B cell (primary cell): ENCODE measurements at regions not wholly inside any gene's neighbourhood (a gene's known extent, or its start where the extent isn't known, plus 50 kb on each side); places are given as distances from the start of the nearest gene placed in this dataset.

Experiments used
- ATAC-seq: fragments of 200-7000 bp; cut with Tn5 transposase; one replicate; pipeline ENCODE4 v1.10.0; 2021; ENCODE audit warnings: low read depth, mild to moderate bottlenecking, moderate number of reproducible peaks, moderate library complexity
- CTCF ChIA-PET: fragments of 350-600 bp; sonication (Branson Sonifier 250); formaldehyde crosslinking; loops from one replicate; lab custom pipeline; 2021; ENCODE audit warnings: antibody characterized with exemption, inconsistent platforms; lab: Charles Lee
- POLR2A ChIA-PET: fragments of 350-600 bp; sonication (Branson Sonifier 250); formaldehyde crosslinking; loops from one replicate; lab custom pipeline; 2021; ENCODE audit warnings: antibody characterized with exemption; lab: Charles Lee
- DNase-seq: peaks from one replicate; pipeline ENCODE4 v3.0.0; 2013
- H2AFZ ChIP-seq: 2 replicates; pipeline ENCODE4 v1.6.1; 2012; ENCODE audit warnings: mild to moderate bottlenecking, low read depth, low read length; ENCODE audit not compliant: insufficient read depth, poor library complexity, severe bottlenecking
- H3K27ac ChIP-seq, 2 donors: 1 replicate in 1 of 2; 2 replicates in 1 of 2; pipeline ENCODE4 v1.5.1; 2012 to 2013; ENCODE audit warnings: low read length in 2 of 2, mild to moderate bottlenecking in 2 of 2, moderate library complexity in 1 of 2
- H3K27me3 ChIP-seq, 4 experiments: fragments of 200-600 bp in 1 of 4; sonication (generic) in 1 of 4; replicated peaks in 1 of 4; 1 replicate in 2 of 4; 2 replicates in 2 of 4; pipeline versions ENCODE4 v1.6.1 to v1.7.0; 2013 to 2016; ENCODE audit warnings: low read length in 3 of 4, mild to moderate bottlenecking in 2 of 4, mixed read lengths in 1 of 4, moderate library complexity in 1 of 4; ENCODE audit not compliant: insufficient read depth in 4 of 4, control insufficient read depth in 3 of 4; ENCODE audit errors: control extremely low read depth in 1 of 4
- H3K36me3 ChIP-seq, 2 experiments: replicated peaks in 1 of 2; 1 replicate in 1 of 2; 2 replicates in 1 of 2; pipeline versions ENCODE4 v1.6.1 to v1.7.1; 2013; ENCODE audit warnings: low read length in 1 of 2; ENCODE audit not compliant: insufficient read depth in 2 of 2, control insufficient read depth in 1 of 2; ENCODE audit errors: control extremely low read depth in 1 of 2, extremely low read depth in 1 of 2
- H3K4me1 ChIP-seq, 2 donors: fragments of 200-600 bp in 1 of 2; sonication (generic) in 1 of 2; 1 replicate in 1 of 2; 2 replicates in 1 of 2; pipeline versions ENCODE4 v1.5.1 to v1.6.1; 2013 to 2017; ENCODE audit warnings: low read length in 2 of 2; ENCODE audit not compliant: control insufficient read depth in 2 of 2, insufficient read depth in 2 of 2
- H3K4me2 ChIP-seq: replicated peaks from 2 replicates; pipeline ENCODE3; 2012; ENCODE audit warnings: mild to moderate bottlenecking, low read depth, low read length; ENCODE audit not compliant: poor library complexity, severe bottlenecking
- H3K4me3 ChIP-seq, 5 experiments: fragments of 200-600 bp in 1 of 5; sonication (generic) in 1 of 5; 1 replicate in 3 of 5; 2 replicates in 2 of 5; pipeline versions ENCODE4 v1.5.1 to v1.7.0; 2011 to 2016; ENCODE audit warnings: low read length in 4 of 5, mild to moderate bottlenecking in 4 of 5, low read depth in 2 of 5, control low read depth in 1 of 5, moderate library complexity in 1 of 5; ENCODE audit not compliant: insufficient read depth in 1 of 5; ENCODE audit errors: control extremely low read depth in 1 of 5, extremely low read depth in 1 of 5
- H3K79me2 ChIP-seq: fragments of 200-600 bp; sonication (generic); one replicate; pipeline ENCODE4 v1.6.0; 2016; ENCODE audit warnings: low read length; ENCODE audit not compliant: control insufficient read depth, insufficient read depth
- H3K9ac ChIP-seq: fragments of 200-600 bp; sonication (generic); 2 replicates; pipeline ENCODE4 v1.6.1; 2017; ENCODE audit warnings: mild to moderate bottlenecking, low read length, moderate library complexity
- H3K9me3 ChIP-seq, 3 donors: one replicate each; pipeline versions ENCODE4 v1.6.1 to v1.7.1; 2013; ENCODE audit warnings: low read length in 2 of 3; ENCODE audit not compliant: control insufficient read depth in 2 of 3, insufficient read depth in 1 of 3; ENCODE audit errors: control extremely low read depth in 1 of 3
- H4K20me1 ChIP-seq: 2 replicates; pipeline ENCODE4 v1.6.0; 2012; ENCODE audit warnings: mild to moderate bottlenecking, low read length; ENCODE audit not compliant: insufficient read depth, control insufficient read depth, poor library complexity, severe bottlenecking
- H3K27ac Mint-ChIP-seq: one replicate; pipeline ENCODE4 v1.8.0; 2021; ENCODE audit warnings: mixed read lengths
- H3K27me3 Mint-ChIP-seq: one replicate; pipeline ENCODE4 v1.8.0; 2021; ENCODE audit warnings: mixed read lengths
- H3K4me1 Mint-ChIP-seq: one replicate; pipeline ENCODE4 v1.8.0; 2021; ENCODE audit warnings: mixed read lengths
- H3K4me3 Mint-ChIP-seq: one replicate; pipeline ENCODE4 v1.8.0; 2021; ENCODE audit warnings: mixed read lengths
- H3K9me3 Mint-ChIP-seq: one replicate; pipeline ENCODE4 v1.8.0; 2022; ENCODE audit warnings: mixed read lengths; ENCODE audit not compliant: insufficient read depth
- CTCF ChIP-seq: fragments of 200-600 bp; IDR thresholded peaks from one replicate; pipeline ENCODE4 v1.8.0; 2022; ENCODE audit warnings: antibody characterized with exemption, mild to moderate bottlenecking
- EZH2 ChIP-seq: IDR thresholded peaks from 2 replicates; pipeline ENCODE4 v1.6.1; 2012; ENCODE audit warnings: borderline replicate concordance, low read depth, mild to moderate bottlenecking, moderate library complexity, low read length; ENCODE audit not compliant: insufficient read depth, poor library complexity, severe bottlenecking
- WGBS: methylation state at CpG from one replicate; pipeline ENCODE4 v1.1.5; 2013; ENCODE audit warnings: missing lambda C conversion rate; ENCODE audit not compliant: insufficient coverage; 5-methylcytosine and 5-hydroxymethylcytosine counted together
- intact Hi-C: fragments of 100-400 bp; cut with micrococcal nuclease; formaldehyde crosslinking; loops from one replicate; pipeline ENCODE4 v1.10.0; 2022

- no peak overlapping the region for H3K9ac ChIP-seq
- Mint-ChIP-seq H3K4me3 (no peak overlapping the region), H3K4me1 (no peaks in the 10 kb centered on the region), H3K27me3 (no peaks in the 10 kb centered on the region), H3K9me3 (no peaks in the 10 kb centered on the region), H3K27ac (no peak overlapping the region)
- ChIA-PET POLR2A (no interaction called here), CTCF (no interaction called here)
- H3K4me1 ChIP-seq: no peaks in the 10 kb centered on the region
- H3K36me3 ChIP-seq: no peaks in the 10 kb centered on the region
- H2AFZ ChIP-seq: no peak overlapping the region
- H3K79me2 ChIP-seq: no peaks in the 10 kb centered on the region
- no peaks in the 10 kb centered on the region for H4K20me1 ChIP-seq
- ATAC-seq: no peak
- no peak for DNase-seq
- TF ChIP-seq EZH2 (no peak), CTCF (no peak)
- H3K27ac ChIP-seq: no peak overlapping the region
- WGBS: no CpG with 5 or more reads among the region's 2 CpGs
- no peak overlapping the region for H3K4me2 ChIP-seq
- intact Hi-C loops: no loop called here
- H3K9me3 ChIP-seq: no peaks in the 10 kb centered on the region
- H3K27me3 ChIP-seq: no peaks in the 10 kb centered on the region
- no peak overlapping the region for H3K4me3 ChIP-seq
Observed at GRCh38 chr5:33310451-33310850, 130.3 kb upstream of the TARS1 start.

- no peak overlapping the region for H3K4me3 ChIP-seq
- TF ChIP-seq CTCF (no peak), EZH2 (no peak)
- H3K4me3 Mint-ChIP-seq: no peak overlapping the region
- no peaks in the 10 kb centered on the region for H3K36me3 ChIP-seq
- H3K4me1 Mint-ChIP-seq: no peaks in the 10 kb centered on the region
- no peak overlapping the region for H3K27ac ChIP-seq
- ATAC-seq: no peak
- no peaks in the 10 kb centered on the region for H4K20me1 ChIP-seq
- H3K27me3 Mint-ChIP-seq: no peaks in the 10 kb centered on the region
- no peaks in the 10 kb centered on the region for H3K79me2 ChIP-seq
- ChIA-PET POLR2A (no interaction called here), CTCF (no interaction called here)
- no peaks in the 10 kb centered on the region for H3K9me3 Mint-ChIP-seq
- no peak overlapping the region for H3K27ac Mint-ChIP-seq
- DNase-seq: no peak
- H3K4me1 ChIP-seq: no peaks in the 10 kb centered on the region
- H3K9ac ChIP-seq: no peak overlapping the region
- H3K27me3 ChIP-seq: no peaks in the 10 kb centered on the region
- intact Hi-C loops: no loop called here
- no peak overlapping the region for H3K4me2 ChIP-seq
- no peak overlapping the region for H2AFZ ChIP-seq
- H3K9me3 ChIP-seq: no peaks in the 10 kb centered on the region
Observed at GRCh38 chr5:33311893-33312292, 128.9 kb upstream of the TARS1 start.
